ENCODE measurements at regions not wholly inside any gene's neighbourhood (a gene's known extent, or its start where the extent isn't known, plus 50 kb on each side); places are given as distances from the start of the nearest gene placed in this dataset.
A peak's percentile ranks its signal among the peaks of the same experiment; 100 is the strongest.

- DNase-seq: no peak
These were observed 177.4 kb upstream of the MAMLD1 start for GRCh38 chrX:150185766-150186165.

DNA sequence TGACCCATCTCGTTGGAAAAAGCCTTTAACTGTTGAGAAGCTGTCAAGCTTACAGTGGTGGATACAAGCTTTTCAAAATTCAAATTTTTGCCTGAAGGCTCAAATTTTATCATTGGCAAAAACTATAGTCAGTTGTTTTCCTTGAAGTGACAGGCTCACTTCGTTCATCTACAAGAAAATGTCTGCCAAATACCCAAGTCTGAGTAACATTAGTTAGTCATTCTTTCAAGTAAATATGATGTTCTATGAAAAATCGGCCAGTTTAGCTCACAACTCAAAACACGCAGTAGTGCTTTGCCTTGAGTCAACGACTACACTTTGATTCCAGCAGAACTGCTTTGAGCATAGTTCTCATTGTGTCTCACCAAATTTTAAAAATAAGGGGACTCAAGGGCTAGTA is 170.3 kb upstream of the MAMLD1 start:
- TF ChIP-seq POLR2A (IDR thresholded peaks at IDR 0.05; ENCODE audit: low read length) (no peak), GATA1 (IDR thresholded peaks at IDR 0.05; ENCODE audit: low read depth, low read length) (no peak)
- no peak for DNase-seq

More at GRCh38 chrX:150185766-150186165, 177.4 kb upstream of the MAMLD1 start:
- TF ChIP-seq GATA1 (IDR thresholded peaks at IDR 0.05; ENCODE audit: low read depth, low read length): no peak
- TF ChIP-seq POLR2A (IDR thresholded peaks at IDR 0.05; ENCODE audit: low read length): no peak

DNA sequence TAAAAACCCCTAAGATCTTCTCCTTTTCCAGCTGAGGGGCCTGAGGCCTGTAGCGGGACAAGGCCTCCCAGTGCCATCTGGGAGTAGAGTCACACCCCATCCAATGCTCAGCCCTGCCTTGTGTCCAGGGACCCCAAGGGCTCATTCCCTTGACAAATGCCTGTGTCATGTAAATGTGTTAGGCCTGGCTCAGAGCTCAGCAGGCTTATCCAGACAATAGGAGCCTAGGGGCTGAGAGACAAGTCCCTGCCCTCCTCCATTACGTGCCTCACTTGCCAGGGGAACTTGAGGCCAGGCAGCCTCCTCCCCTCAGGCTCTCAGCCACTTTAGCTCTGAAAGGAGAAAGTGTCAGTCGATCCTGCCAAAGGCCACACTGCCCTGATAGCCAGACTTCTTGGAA is 166.8 kb upstream of the MAMLD1 start:
- TF ChIP-seq POLR2A (IDR thresholded peaks at IDR 0.05; ENCODE audit: low read length) (no peak), GATA1 (IDR thresholded peaks at IDR 0.05; ENCODE audit: low read depth, low read length) (no peak)
- DNase-seq: no peak

DNA sequence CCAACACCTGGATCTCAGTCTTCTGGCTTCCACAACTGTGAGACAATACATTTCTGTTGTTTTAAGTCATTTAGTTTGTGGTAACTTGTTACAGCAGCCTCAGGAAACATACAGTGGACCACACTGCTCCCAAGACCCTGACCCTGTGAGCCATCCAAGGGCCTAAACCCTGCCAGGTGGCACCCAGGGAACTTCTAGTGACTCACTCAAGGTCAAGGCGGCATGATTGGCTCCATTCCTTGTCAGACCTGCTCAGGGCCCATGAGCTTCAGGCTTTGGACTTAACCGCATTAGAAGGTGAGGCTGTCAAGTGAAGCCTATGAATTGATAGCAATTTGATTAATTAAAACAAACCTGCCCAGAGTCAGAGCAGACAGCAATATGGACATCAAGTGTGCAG is 165.7 kb upstream of the MAMLD1 start:
- TF ChIP-seq GATA1 (IDR thresholded peaks at IDR 0.05; ENCODE audit: low read depth, low read length): no peak
- no peak for DNase-seq

GRCh38 chrX:150198776-150199175 is 164.3 kb upstream of the MAMLD1 start:
- TF ChIP-seq POLR2A (IDR thresholded peaks at IDR 0.05; ENCODE audit: low read length): no peak
- no peak for TF ChIP-seq GATA1 (IDR thresholded peaks at IDR 0.05; ENCODE audit: low read depth, low read length)
- no peak for DNase-seq

- TF ChIP-seq GATA1 (IDR thresholded peaks at IDR 0.05; ENCODE audit: low read depth, low read length) (no peak), POLR2A (IDR thresholded peaks at IDR 0.05; ENCODE audit: low read length) (no peak)
- no peak for DNase-seq
These were observed 163.9 kb upstream of the MAMLD1 start for GRCh38 chrX:150199181-150199580.

GRCh38 chrX:150199803-150200202 is 163.3 kb upstream of the MAMLD1 start:
- DNase-seq: no peak
- no peak for TF ChIP-seq GATA1 (IDR thresholded peaks at IDR 0.05; ENCODE audit: low read depth, low read length)
- no peak for TF ChIP-seq POLR2A (IDR thresholded peaks at IDR 0.05; ENCODE audit: low read length)

DNA sequence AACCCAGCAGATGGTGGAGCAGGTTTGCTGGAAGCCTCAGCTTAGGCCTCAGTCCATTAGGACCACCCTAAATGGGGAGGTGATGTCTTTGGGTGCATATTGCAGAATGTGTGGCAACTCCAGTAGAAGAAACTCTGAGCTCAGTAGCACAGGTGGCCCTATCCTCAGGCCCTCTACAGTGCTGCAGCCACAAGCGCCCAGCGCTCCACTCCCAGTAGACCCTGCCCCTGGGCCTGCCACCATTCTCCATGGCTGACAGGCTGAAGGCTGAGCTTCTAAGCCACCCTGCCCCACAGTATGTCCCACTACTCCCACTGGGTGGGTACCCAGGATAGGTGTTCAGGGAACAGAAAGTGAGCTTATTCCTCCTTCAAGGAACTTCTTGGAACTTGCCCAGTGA is 162.8 kb upstream of the MAMLD1 start:
- DNase-seq: no peak
- TF ChIP-seq GATA1 (IDR thresholded peaks at IDR 0.05; ENCODE audit: low read depth, low read length): no peak

DNA sequence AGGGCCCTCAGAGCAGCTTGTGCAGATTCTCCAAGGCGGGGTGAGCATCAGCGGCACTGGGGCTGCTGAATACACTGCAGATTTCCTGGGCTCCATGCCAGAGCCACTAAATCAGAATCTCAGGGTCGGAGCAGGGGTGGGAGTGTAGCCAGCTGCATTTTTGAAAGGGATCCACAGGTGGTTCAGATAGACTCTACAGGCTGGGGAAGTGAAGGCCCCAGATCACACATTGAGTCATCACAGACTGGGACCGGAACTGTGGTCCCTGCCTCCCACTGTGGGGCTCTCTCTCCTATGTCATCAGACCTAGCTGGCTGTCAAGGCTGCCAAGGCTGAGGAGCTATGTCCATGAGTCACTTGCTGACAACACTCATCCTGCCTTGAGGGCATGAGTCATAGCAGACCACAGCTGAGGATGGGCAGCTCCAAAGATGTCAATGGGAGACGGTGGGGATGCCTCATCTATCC is 162.3 kb upstream of the MAMLD1 start:
- no peak for TF ChIP-seq POLR2A (IDR thresholded peaks at IDR 0.05; ENCODE audit: low read length)
- no peak for TF ChIP-seq GATA1 (IDR thresholded peaks at IDR 0.05; ENCODE audit: low read depth, low read length)
- peak in 1 of 2 experiments; percentile 16 for DNase-seq

GRCh38 chrX:150201391-150201790 is 161.7 kb upstream of the MAMLD1 start:
- TF ChIP-seq POLR2A (IDR thresholded peaks at IDR 0.05; ENCODE audit: low read length): no peak
- no peak for TF ChIP-seq GATA1 (IDR thresholded peaks at IDR 0.05; ENCODE audit: low read depth, low read length)
- no peak for DNase-seq

GRCh38 chrX:150201841-150202240 is 161.3 kb upstream of the MAMLD1 start:
- no peak for TF ChIP-seq POLR2A (IDR thresholded peaks at IDR 0.05; ENCODE audit: low read length)
- no peak for TF ChIP-seq GATA1 (IDR thresholded peaks at IDR 0.05; ENCODE audit: low read depth, low read length)
- no peak for DNase-seq

GRCh38 chrX:150202641-150203247 is 160.4 kb upstream of the MAMLD1 start:
- TF ChIP-seq POLR2A (IDR thresholded peaks at IDR 0.05; ENCODE audit: low read length): no peak
- no peak for TF ChIP-seq GATA1 (IDR thresholded peaks at IDR 0.05; ENCODE audit: low read depth, low read length)
- no peak for DNase-seq

DNA sequence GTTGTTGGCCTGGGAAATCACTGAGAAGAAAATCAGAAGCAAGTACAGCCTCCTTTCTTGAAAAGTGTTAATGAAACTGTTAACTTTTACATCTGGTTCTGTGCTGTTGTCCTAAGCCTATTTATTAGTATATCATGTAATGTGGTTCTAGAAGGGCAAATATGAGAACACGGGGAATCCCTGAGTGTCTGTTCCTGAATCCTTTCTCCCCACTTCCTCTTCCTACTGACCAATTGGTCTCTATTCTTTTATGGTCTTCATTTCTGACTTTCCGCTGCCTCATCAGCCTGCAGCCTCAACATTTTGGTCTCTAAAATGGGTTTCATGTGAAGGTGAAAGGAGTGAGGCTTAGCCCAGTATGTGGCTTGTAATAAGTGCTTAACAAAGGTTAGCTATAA is 159.9 kb upstream of the MAMLD1 start:
- TF ChIP-seq GATA1 (IDR thresholded peaks at IDR 0.05; ENCODE audit: low read depth, low read length): no peak
- TF ChIP-seq POLR2A (IDR thresholded peaks at IDR 0.05; ENCODE audit: low read length): no peak
- no peak for DNase-seq

- TF ChIP-seq GATA1 (IDR thresholded peaks at IDR 0.05; ENCODE audit: low read depth, low read length) (no peak), POLR2A (IDR thresholded peaks at IDR 0.05; ENCODE audit: low read length) (no peak)
- no peak for DNase-seq
These were observed 158.1 kb upstream of the MAMLD1 start for GRCh38 chrX:150205011-150205410.

- no peak for DNase-seq
- TF ChIP-seq POLR2A (IDR thresholded peaks at IDR 0.05; ENCODE audit: low read length) (no peak), GATA1 (IDR thresholded peaks at IDR 0.05; ENCODE audit: low read depth, low read length) (no peak)
These were observed 155.4 kb upstream of the MAMLD1 start for GRCh38 chrX:150207733-150208132.

DNA sequence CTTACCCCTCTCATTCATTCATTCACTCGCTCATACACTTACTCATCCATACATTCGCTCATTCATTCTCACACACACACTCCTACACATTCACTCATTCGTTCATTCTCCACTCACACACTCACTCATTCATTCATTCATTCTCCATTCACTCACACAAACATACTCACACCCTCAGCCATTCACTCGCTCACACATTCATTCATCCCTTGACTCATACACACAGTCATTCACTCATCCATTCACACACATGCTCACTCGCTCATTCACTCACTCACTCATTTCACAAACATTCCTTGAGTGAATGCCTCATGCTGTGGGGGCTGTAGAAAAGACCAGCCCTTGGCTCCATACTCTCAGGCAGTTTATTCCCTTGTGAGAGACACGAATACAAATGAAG is 151.1 kb upstream of the MAMLD1 start:
- no peak for DNase-seq
- TF ChIP-seq GATA1 (IDR thresholded peaks at IDR 0.05; ENCODE audit: low read depth, low read length): no peak
- no peak for TF ChIP-seq POLR2A (IDR thresholded peaks at IDR 0.05; ENCODE audit: low read length)

All from erythroblast (primary cell).